SK-N-DZ (cell line): ENCODE measurements at regions not wholly inside any gene's neighbourhood (a gene's known extent, or its start where the extent isn't known, plus 50 kb on each side); places are given as distances from the start of the nearest gene placed in this dataset.

Source experiments
- DNase-seq: peaks from one replicate; pipeline ENCODE4 v3.0.0-alpha.2; 2015; ENCODE audit warnings: low spot score

- peak; percentile 10 for DNase-seq
Observed at GRCh38 chr18:69216321-69216720, 184.4 kb upstream of the DOK6 start.

DNA sequence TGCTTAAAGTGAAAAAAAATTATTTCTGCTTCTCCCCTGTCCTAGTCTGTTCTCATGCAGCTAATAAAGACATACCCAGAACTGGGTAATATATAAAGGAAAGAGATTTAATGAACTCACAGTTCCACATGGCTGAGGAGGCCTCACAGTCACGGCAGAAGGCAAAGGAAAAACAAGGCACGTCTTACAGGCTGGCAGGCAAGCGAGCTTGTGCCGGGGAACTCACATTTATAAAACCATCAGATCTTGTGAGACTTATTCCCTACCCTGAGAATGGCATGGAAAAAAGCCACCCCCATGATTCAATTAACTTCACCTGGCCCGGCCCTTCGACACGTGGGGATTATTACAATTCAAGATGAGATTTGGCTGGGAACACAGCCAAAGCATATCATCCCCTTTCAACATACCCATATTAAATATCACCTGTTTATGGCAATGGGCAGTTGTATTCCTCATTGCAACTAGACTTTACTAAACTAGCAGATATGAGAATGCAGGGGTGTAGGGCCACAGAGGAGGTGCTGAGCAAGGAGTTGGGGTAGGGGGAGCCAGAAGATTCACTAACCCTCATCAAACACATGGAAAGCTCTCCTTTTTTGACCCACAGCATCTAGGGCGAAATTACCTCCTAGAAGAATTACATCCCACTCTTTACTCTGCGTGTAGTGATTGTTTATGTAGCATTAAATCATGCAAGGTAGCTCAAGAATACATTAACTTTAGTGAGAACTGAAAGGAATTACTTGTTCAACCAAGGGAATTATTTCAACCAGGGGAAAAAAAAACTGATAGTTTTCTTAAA is 183.3 kb upstream of the DOK6 start:
- DNase-seq = no peak

GRCh38 chr18:69220529-69220928 is 180.2 kb upstream of the DOK6 start:
- no peak for DNase-seq

DNA sequence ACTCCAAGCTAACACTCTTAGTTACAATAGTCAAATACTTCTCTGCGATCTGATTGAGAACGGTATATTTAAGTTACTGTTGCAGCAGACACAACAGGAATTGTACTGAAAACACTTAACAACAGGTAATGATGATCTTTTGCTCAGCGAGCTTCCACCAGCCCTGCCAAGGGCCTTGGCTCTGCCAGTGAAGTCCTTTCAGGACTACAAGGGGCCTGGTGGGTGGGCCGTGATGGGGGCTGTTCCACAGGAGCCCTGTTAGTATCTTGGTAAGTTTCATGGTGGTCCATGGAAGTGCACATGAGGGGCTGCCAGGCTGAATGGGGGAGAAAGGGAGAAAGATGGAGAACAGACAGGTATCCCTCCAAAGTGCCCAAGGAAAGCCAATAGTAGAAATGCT is 178.6 kb upstream of the DOK6 start:
- DNase-seq = no peak

DNA sequence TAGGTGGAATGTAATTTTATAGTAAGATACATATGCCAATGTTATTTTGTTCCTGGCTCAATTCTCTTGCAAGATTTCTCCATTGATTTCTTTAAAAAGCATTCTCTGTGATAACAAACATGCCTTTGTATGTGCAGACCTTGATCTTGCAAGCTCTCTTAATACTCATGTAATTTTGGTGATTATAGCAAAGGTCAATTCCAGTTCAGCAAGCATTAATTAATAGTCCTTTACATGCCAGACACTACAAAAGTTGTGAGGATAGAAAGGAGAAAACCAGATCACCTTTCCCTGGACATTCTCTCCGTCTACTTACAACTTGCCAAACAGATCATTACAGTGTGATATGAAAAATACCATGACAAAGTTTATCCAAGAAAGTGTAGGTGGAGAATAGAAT is 173.7 kb upstream of the DOK6 start:
- no peak for DNase-seq

GRCh38 chr18:69230204-69230603 is 170.5 kb upstream of the DOK6 start:
- DNase-seq = no peak

DNA sequence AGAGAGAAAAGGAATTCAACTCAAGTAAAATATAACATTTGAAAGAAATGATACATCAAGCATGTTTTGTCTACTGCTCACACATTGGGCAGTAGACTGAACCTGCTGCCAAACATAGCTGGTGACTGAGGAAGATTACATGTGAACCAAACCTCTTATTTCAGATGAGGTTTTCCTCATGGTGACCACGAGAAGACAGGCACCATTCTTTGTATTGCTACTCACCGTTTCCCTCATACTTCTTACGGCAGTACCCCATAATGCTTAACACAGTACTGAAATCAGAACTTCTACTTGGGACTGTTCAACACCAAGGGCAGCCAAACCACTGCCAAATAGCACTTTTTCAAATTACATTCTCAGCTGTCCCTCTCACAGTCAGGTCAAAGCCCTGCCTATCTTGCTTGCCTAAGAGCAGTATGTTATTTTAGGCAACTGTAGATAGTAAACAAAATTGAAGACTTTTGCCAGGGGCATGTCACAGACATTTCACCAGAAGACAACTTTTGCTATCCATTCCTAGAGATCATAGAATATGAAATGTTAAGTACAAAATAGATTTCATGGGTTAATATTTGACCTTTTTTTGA is 167.1 kb upstream of the DOK6 start:
- no peak for DNase-seq

DNA sequence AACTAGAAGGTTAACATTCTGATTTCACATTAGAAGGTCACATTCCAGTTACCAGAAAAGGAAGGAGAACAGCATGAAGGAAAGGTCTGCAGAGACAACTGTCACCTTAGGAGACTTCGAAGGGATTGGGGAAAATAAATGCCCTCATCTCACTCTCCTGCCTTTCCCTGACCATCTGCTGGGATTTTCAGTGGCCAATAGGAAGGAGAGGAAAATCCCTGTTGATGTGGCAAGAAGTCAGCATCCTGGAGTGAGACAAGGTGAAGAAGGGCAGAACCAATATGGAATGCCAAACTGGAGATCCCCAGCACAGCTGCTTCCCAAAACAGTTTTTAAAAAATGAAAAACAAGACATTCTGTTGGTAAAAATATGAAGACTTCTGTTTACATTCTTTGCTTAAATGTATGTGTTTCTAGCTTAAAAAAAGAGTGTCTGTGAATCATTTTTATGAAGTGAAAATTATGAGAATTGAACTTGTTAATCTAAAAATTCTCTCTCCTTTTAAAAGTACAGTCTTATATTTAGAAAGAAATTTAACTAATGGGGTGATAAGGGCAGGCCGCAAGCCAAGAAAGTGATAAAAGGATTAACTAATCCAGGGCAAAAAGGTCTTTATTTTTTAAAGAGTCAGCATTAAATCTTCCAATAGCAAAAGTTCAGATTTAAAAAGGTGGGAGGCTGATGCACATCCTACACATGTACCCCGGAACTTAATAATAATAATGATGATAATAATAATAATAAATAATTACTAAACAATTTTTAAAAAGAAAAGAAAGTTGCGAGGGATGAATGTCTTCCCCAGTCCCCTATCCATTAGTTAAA is 160.6 kb upstream of the DOK6 start:
- no peak for DNase-seq

DNA sequence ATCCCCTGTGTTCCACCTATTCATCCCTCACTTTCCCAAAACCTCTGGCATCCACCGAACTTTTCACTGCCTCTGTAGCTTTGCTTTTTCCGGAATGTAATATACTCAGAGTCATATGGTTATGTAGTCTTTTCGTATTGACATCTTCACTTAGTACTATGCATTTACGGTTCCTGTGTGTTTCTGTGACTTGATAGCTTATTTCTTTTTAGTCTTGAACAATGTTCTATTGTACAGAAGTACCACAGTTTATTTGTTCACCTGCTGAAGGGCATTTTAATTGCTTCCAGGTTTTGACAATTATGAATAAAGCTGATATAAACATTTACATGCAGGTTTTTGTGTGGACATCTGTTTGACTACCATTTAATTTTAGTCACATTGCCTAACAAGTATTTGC is 154.7 kb upstream of the DOK6 start:
- no peak for DNase-seq

DNA sequence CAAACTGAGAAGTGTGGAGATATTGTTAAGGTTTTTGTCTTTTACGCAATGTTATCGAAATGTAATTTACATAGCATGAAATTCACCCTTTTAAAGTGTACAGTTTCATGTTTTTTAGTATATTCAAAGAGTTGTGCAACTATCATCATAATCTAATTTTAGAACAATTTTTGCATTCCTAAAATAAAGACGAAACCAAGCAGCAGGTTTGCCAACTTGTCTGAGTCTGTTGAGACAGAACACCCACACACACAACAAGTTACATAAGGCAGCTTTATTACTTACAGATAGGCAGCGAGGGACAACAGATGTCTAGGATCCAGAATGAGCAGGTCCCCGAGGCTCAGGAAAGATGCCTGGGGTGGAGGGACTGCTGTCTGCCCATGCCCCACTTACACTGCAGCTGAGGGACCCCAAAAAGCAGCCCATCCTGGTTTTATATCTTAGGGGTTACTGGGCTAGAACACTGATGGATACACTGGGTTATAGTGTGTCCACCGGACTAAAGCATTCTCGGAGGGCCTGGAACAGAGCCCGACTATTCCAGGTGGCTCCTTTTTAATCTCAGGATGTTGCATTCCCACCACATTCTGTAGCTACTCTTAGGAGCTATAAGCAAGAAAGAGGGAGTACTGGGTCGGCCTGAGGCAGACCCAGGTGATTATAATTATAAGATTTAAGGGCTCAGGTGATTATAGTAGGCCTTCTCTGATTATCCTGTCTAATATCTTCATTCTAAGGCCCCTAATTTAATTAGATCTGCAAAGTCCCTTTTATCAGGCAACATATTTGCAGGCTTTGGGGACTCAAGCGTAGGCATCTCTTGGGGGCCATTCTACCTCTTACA is 150.2 kb upstream of the DOK6 start:
- no peak for DNase-seq

DNA sequence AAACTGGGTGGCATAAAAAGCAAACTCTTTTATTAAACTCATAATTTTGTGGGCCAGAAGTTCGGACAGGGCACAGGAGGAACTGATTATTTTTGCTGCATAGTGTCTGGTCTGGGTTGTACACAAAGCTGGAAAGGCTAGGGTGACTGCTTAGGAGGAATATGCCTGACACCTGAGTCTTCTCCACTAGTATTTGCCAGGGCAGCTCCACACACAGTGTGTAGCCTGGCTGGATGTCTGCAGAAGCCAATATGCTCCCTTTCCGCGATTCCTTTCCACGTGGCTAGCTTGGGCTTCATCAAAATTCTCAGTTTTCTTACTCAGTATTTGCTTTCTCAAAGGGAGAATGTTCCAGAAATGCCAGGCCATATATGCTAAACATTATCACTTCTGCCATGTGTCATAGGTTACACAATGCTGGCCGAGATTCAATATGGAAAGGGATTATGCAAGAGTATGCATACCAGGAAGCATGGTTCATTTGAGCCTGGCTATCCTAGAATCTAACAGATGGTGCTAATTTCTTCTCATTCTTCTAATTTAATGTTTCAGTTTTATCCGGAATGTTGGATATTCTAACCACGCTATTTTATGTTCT is 142.7 kb upstream of the DOK6 start:
- DNase-seq = no peak

DNA sequence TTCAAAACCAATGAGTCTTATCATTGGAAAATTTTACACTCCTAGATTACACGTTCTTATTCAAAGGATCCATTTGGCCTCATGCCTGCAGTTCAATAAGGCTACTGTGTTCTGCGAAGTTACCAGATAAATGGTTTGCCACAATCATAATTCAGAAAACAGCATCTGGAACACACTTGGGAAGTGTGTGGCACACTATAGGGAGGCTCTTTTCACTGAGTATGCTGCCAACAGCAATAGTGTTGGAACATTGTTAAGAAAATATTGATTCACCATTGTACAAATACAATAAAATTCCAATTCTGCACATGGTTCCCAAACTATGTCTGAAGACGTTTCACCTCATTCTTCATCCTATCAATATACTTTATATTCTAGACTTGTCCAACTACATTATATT is 141.4 kb upstream of the DOK6 start:
- no peak for DNase-seq

- no peak for DNase-seq
Observed at GRCh38 chr18:69261406-69261805, 139.3 kb upstream of the DOK6 start.

DNA sequence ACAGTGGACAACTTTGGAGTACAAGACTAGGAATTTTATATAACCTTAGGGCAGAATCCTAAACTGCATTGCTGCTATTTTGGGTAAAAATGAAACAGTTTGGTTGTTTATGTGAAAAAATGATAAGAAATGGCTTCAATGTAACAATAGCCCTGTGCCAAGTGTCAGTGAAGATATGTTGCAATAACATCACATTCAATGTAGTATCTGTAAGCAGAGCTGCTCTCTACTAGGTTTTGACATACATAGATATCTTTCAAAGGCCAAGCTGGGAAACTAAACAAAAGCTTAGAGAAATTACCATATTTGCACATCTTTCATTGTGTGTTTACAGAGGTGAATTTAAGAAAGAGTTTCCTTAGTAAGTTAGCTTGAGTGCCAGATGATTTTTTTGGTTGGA is 135.0 kb upstream of the DOK6 start:
- no peak for DNase-seq

DNA sequence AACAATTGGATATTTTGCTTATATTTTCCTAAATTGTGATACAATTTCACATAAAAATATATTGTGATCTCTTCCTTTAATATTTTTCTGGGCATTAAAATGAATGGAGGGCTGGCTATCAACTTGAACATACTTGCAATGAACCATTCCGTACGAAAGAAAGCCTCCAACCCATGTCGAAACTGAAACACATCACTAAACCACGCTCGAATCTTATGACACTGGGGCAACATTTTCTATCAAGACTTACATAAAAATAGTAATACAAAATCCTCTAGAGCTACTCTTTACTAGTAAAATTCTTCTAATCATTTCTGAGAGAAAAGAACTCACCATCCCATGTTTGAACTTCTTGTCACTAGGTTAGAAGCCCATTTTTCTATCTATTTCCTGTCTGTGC is 132.8 kb upstream of the DOK6 start:
- no peak for DNase-seq

DNA sequence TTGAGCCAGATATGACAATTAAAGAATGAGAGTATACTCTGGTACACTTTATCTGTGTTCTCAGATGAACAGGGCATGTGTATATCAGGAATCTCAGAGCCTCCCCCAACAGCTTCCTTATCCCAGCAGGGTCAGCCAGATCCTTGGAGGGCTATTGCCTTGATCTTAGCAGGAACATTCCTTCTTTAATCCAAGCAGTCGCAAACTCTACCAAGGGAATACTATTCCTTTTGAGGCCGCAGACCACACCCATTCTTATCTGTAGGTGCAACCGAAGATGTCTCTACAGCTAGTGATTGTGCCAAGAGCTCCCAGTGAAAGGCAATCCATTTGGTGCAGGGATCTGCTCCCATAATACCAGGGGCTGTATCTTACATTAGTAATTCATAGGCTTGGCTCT is 118.3 kb upstream of the DOK6 start:
- DNase-seq = no peak

GRCh38 chr18:69291044-69291443 is 109.6 kb upstream of the DOK6 start:
- DNase-seq = no peak

DNA sequence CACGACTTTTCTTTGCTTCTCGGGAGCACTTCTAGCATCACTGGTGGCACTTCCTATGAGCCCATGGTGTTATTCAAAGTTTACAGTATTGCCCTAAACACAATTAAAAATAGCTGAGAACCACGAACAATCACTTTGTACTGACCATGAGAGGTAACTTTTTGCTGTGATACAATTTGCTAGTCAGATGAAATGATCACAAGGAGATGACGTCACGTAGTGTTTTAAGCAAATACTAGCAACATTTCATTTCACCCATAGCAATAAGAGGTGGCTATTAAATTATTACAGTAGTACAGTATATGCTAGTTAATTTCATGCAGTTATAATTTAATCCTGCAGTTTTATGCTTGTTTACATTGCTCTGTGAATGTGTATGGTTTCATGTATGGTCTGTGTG is 108.9 kb upstream of the DOK6 start:
- DNase-seq = no peak

- no peak for DNase-seq
Observed at GRCh38 chr18:69300185-69300584, 100.5 kb upstream of the DOK6 start.

- no peak for DNase-seq
Observed at GRCh38 chr18:69308619-69309018, 92.1 kb upstream of the DOK6 start.

DNA sequence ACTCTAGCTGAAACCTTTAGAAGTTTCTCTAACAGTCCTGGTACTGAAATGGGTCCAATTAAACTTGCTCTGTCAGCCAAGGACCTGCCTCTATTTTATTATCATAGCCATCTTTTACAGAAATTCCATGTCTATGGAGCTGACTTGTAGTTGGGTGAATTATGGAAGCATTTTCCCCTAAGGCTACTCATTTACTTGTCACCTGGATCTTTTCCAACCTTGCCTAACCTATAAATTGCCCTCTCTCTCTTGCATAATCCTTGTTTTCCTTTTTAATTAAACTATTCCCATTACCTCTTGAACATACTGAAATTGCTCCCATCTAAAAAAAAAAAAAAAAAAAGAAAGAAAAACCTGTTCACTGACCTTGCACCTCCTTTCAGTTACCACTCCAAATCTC is 74.6 kb upstream of the DOK6 start:
- DNase-seq = no peak
